NCI-H774 (cell line): ENCODE measurements at regions not wholly inside any gene's neighbourhood (a gene's known extent, or its start where the extent isn't known, plus 50 kb on each side); places are given as distances from the start of the nearest gene placed in this dataset.
"Not testable (repeated sequence)": the region's sequence is repeated elsewhere in the genome, so short reads cannot be mapped to it uniquely, and the experiment has no call there.

Experiments
- DNase-seq: peaks from one replicate; lab custom pipeline; 2025; lab: John Stamatoyannopoulos, UW

DNA sequence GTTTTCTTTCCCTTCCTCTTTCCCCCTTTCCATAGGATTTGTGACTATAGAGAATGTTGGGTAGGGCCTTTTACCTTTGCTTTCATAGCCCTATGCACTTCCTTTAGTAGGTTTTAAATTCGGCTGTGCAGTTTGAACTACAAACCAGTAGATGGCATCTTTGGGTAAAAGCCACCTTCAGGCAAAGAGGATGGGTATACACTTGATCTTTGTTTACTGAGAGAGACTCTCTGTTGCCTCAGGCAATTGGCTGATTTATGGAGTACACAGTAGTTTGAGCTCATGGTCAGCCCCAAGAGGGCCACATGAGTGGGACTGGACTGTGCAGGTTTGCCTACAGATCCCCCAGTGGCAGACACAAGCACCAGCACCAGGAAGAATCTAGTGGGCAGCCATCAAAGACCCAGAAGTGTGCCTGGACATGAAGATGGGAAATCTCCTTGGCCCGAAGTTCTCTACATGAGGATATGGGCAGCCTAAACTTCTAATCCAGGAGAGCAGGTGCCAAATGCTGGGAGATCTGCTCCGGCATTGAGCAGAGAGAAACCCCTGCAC lies 1304.3 kb upstream of the DDX18 start:
- DNase-seq: peak; percentile 19

DNA sequence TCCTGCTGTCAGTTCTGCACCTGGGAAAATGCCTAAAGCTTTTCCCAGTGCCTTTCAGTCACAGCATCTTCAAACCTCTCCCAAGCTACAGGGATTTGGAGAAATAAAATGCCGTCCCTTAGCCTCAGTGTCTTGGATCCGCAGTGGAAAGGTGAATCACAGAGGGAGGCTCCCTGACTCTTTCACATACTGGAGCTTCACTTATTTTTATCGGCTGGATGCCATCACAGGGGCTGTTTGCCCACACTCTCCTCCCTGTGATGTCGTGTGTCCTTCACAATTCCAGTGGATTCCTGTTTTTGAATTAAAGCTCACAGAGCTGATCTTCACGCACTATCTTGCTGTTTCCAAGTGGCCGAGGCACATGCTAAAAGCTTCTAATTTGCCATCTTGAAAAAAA lies 1303.1 kb upstream of the DDX18 start:
- no peak for DNase-seq

DNA sequence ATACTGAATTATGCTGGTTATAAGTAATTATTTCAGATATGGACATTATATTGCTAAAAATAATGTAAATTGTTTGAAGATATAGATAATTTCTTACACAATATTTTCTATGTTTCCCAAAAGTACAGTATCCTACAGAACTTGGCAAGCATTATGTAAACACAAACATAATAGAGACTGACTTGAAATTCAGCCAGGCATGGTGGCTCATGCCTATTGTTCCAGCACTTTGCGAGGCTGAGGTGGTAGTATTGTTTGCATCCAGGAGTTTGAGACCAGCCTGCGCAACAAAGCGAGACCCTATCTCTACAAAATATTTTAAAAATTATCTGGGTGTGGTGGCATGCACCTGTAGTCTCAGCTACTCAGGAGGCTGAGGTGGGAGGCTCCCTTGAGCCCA lies 1300.5 kb upstream of the DDX18 start:
- DNase-seq: no peak

GRCh38 chr2:116517936-116518335 lies 1296.6 kb upstream of the DDX18 start:
- DNase-seq: no peak

DNA sequence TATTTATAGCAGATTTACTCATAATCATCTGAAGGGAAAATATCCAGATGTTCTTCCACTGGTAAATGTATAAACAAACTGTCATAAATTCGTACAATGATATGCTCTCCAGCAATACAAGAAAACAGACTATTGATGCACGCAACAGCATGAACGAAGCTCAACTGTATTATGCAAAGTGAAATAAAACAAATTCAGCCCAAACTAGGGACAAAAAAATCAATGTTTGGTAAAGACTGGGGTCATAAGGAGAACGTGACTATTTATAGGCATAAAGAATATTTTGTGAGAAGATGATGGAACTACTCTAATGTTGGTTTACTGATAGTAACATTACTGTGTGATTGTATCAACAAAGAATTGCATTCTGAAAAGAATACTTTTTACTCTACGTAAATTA lies 1276.7 kb upstream of the DDX18 start:
- no peak for DNase-seq

DNA sequence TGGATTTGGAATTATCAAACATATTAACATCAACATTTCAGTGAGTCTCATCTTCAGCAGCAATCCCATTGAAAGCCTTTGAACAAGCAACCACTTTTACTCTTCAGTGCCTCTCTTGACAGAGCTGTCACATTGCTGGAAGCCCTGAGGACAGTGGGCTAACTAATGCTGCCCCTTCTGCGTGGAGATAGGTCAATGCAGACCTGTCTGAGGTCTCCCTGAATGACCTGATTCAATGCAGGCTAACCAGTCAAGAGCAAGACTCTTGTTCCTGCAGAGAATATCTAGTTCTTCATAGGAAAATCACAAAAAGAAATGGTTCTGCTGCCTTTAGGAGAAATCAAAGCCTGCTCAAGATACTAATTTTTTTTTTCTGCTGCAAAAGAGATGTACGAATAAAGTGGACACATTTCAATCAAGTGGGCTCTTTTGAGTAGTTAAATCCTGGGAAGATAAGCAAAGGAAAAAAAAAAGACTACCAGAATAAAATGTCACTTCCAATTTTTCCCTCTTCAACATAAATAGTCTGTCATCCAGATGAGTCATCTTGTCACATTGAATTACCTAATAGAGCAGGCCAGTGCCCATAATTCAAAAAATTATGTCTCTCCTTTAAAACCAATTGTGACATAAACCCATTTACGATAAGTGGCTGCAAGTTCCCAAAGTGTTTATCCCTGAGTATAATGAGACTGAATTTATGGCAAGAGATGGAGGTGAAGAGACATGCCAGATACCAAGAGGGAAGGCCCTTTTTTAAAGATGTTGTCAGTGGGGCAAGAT lies 1269.0 kb upstream of the DDX18 start:
- DNase-seq: no peak

- DNase-seq: not testable (repeated sequence)
These were observed 1261.6 kb upstream of the DDX18 start for GRCh38 chr2:116552738-116553419.

GRCh38 chr2:116580209-116580608 lies 1234.3 kb upstream of the DDX18 start:
- DNase-seq: no peak

DNA sequence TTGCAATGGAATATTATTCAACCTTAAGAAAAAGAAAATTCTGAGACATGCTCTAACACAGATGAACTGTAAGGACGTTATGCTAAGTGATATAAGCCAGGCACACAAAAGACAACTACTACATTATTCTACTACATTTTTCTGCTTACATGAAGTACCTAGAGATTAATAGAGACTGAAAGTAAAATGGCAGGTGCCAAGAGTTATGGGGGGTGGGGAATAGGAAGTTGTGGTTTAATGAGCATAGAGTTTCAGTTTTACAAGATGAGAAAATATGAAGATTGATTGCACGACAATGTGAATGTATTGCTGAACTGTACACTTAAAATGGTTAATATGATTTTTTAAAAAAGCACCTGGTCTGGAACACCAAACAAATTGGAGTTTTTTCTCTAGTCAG lies 1231.6 kb upstream of the DDX18 start:
- DNase-seq: no peak

DNA sequence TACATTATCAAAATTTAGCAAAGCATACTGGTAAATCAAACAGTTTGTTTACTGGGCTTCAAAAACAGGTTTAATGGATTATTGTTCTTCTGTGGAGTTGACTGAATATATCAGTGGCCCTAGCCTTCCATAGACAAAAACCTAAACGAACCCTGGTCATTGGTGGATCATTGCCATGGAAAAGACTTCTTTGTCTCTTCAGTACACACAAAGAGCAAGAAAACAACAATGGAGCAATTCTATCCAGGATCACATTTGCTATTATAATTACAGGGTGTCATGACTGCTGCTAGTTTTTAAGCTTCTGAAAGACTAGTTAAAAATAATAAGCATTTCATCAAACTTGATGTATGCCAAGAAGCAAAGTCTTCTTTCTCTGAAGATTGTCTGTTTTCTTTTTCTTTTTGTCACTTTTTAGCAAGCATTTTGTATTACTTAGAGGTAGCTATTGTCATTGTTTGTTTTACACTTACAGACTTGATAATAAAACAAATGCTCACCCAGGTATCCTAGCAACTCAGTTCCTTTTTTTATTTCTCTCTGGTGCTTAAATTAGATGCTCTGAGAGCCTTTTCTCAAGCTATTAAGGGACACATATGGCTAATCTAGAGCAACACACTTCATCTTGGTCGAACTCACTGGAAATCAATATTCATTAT lies 1228.7 kb upstream of the DDX18 start:
- DNase-seq: peak; percentile 76

DNA sequence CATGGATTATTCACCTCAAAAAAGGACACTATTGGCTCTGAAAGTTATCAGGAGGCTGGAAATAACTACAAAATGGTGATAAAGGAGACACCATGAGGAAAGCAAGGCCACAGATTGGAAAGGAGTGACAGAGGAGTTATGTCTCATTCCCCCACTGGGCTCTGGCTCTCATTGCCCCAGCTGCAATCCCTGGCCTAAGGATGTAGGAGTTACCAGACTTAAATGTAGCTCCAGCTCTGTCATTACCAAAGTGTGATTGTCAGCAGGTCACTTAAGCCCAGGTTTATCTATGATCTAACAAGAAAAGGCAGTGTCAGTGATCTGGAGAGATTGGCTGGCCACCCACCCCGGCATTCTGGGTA lies 1228.2 kb upstream of the DDX18 start:
- no peak for DNase-seq
